GM21381 (cell line): ENCODE measurements at regions not wholly inside any gene's neighbourhood (a gene's known extent, or its start where the extent isn't known, plus 50 kb on each side); places are given as distances from the start of the nearest gene placed in this dataset.
"Not testable (repeated sequence)": the region's sequence is repeated elsewhere in the genome, so short reads cannot be mapped to it uniquely, and the experiment has no call there.

Experiments used
- ATAC-seq: cut with Tn5 transposase; IDR thresholded peaks from one replicate; pipeline ENCODE4 v1.9.1; 2021; ENCODE audit warnings: mild to moderate bottlenecking, moderate library complexity; ENCODE audit not compliant: unreplicated experiment

DNA sequence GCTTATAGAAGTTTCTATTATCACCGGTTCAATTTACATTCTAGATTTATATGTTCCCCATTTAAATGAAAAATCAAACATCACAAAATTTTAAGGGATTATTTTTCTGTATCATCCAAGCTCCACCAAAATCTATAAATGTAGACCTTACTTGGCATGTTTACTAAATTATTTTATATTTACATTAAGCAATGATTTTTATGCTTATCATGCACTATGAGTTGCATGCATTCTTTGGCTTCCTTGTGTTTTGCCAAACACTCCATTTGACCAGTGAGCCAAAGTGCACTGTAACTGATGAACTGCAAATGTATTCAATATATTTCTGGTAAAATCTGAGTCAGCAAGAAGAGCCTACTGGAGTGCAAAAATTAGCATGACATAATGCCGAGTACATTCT, 595.5 kb upstream of the PCDH7 start:
- not testable (repeated sequence) for ATAC-seq

DNA sequence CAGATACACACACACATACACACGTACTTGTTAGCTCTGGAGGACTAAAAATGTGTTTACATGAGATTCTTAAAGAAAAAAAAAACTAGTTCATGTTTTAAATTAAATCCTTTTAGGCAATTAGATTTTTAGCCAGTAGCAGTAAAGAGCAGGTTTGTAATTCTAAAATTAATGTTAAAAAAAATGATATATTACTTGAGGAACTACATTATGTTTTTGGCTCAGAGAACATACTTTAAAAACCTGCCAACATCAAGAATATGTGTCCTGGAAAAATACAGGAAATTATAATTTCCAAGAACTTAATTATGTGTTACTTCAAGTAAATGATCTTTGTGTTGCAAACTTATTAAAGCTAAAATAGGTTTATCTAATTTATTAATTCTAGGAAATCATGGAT, 594.3 kb upstream of the PCDH7 start:
- ATAC-seq, result no peak

DNA sequence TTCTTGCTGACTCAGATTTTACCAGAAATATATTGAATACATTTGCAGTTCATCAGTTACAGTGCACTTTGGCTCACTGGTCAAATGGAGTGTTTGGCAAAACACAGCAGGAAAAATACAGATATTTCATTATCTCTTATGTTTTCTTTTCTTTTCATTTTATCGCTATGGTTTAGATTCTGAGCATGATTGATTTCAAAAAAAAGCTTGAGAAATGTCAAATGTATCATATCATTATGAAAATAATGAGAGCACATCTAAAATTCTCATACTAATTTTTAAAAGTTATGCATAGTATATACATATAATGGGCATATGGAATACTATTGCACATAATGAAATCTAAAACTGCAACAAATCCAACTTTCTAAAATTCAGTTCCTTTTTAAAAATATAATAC, 593.8 kb upstream of the PCDH7 start:
- no peak for ATAC-seq

DNA sequence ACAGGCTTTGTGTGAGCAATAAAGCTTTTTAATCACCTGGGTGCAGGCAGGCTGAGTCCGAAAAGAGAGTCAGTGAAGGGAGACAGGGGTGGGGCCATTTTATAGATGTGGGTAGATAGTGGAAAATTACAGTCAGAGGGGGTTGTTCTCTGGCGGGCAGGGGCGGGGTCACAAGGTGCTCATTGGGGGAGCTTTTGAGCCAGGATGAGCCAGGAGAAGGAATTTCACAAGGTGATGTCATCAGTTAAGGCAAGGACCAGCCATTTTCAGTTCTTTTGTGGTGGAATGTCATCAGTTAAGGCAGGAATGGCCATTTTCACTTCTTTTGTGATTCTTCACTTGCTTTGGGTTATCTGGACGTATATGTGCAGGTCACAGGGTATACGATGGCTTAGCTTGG, 571.3 kb upstream of the PCDH7 start:
- not testable (repeated sequence) for ATAC-seq

DNA sequence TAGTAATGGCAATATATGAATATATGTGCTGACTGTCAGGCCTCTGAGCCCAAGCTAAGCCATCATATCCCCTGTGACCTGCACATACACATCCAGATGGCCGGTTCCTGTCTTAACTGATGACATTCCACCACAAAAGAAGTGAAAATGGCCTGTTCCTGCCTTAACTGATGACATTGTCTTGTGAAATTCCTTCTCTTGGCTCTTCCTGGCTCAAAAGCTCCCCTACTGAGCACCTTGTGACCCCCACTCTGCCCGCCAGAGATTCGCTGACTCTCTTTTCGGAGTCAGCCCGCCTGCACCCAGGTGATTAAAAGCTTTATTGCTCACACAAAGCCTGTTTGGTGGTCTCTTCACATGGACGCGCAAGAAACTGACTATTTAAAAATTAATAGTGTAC, 570.6 kb upstream of the PCDH7 start:
- not testable (repeated sequence) for ATAC-seq

DNA sequence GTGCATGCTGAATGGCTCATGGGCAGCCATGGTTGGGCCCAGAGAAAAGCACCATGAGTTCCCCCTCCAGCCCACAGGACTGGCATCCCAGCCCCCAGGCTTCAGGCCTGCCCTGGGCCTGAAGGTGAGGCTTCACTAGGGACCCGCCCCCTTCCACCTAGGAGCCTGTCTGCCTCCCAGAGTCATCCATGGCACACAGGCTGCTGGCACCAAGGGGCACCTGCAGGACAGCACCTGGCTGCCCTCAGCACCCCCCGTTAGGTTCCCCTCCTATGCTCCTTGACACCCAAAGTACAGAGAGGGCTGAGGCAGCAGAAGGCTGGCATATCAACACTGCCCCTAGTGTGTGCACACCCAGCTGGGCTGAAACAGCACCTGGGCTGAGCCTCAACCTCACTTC, 566.7 kb upstream of the PCDH7 start:
- no peak for ATAC-seq

DNA sequence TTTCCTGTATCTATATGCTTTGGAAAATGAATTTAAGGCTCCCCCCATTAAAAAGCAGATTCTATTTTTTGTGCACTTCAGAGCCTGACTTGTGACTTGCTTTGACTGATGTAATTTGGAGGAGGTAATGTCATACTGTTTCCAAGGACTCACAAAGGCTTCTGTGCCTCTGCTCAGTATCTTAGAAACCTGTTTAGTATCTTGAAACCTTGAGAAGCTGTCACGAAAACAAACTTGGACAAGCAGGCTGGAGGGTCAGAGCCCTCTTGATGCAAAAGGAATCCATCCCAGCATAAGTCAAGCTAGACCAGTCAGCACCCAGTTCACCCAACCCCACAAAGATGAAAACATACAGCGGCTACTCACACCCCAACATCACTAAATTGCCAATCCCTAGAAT, 560.0 kb upstream of the PCDH7 start:
- no peak for ATAC-seq

DNA sequence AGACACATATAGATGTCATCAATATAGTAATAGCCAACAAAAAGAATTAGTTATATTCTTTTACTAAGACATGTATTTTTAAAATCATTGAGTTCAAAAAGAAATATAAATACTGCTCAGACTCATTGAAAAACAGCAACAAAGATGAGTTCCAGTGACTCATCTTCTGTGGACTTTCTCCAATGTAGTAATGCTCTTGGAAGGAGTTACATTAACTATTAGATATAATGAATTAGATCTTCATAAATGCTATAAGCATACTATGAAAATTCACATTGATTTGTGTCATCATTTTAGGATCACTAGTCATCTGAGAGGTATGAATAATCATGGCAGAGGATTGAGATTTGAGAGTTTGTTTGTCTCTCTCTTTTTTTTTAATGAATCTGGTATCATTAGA, 547.8 kb upstream of the PCDH7 start:
- no peak for ATAC-seq

DNA sequence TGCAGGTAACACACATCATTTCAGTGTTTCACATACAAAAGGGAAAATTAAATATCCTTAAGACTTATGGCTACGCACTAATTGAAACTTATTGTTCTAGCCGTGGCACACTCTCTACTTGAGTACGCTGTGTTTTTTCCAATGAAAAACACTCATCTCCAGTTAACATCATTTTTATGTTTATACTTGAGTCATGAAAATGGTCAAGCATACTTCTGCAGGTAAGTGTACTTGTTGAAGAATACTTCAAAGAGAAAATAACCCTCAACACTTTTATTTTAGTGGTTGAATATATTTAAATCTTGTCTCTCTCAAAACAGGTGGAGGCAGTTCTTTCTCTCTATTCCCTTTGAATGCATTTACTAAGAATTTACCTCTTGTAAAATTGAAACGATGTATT, 538.7 kb upstream of the PCDH7 start:
- no peak for ATAC-seq

DNA sequence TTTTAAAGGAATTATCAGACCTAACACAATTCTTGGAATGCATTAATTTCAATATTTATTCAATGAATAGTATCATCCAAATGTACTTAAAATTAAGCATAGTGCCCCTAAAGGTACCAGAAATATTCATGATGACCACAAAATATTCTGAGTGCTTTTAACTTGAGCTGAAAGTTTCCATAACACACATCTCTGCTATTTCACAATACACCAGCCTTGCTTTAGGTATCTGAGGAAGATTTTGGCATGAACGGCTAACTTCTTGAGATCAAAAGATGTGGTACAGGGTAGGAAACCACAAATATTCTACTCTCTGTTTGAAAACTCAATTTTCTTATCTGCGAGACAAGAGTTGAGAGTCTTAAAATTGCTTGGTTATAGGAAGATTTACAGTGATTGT, 538.3 kb upstream of the PCDH7 start:
- ATAC-seq, result no peak

DNA sequence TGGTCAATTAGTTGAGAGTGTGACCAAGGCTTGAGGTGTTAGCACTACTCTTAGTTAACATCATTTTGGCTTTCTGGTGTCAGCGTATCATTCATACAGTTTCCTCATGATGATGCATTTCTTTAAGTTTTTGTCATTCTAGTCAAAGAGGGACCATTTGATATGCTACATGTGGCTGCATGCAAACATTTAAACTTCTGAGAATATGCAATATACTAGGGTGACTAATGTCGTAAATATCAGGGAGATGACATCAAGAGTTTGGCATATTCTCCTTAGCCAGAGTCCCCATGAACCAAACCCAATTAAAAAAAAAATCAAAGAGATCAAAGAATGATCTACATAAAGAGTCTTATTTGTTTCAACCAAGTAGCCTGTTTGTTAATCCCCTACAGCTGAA, 537.4 kb upstream of the PCDH7 start:
- no peak for ATAC-seq

DNA sequence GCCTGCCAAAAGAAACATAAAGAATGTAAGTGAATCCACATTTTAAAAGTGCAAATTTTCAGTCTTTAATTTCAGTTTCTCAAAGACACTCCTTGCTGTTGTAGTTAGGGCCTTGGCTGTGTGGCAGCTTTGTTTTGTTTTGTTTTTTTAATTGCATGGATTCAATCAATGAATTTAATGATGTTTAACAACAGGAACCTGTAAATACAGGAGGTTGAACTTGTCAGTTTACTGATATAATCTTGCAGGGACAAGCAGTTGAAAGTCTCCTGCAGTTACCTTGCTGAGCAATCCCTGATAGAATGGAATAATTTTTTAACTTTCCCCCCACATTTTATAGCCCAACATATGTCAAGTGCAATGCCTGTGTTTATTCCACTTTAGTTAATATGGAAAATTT, 528.3 kb upstream of the PCDH7 start:
- no peak for ATAC-seq

DNA sequence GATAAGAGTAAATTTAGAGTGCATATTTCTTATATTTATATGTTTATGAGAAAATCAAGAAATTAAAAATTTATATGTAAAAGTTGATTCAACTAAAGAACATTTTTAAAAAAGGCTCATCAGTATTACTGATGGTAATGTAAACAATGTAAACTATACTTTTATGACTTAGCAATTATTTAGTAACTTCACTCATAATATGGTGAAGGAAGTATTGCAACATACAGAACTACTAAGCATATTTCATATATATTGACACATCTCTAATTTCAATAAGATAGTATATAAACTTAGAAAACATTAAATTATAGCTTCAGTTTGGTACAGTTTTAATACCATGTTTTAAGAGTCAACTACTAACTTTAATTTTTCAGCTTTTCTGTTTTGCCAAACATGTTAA, 512.8 kb upstream of the PCDH7 start:
- ATAC-seq, result no peak

DNA sequence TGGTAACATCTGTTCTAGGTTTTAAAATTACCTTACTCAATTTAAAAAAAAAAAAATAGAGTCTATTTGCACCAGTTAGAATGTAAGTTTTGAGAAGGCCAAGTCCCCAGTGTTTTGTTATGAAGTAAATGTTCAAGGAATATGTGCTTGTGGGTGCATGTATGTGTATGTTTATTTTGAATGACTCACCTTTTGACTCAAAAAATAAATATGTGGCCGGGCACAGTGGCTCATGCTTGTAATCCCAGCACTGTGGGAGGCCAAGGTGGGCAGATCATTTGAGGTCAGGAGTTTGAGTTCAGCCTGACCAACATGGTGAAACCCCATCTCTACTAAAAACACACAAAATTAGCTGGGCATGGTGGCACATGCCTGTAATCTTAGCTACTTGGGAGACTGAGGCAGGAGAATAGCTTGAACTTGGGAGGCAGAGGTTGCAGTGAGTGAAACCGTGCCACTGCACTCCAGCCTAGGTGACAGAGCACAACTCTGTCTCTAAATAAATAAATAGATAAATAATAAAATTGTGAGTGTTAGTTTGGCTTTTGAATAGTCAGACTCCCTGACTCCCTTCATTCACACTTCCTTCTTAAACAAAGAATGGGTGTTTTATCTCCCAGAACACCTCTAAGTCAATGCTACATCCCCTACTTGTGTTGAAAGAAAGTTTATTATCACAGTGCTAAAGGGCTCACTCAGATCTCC, 511.3 kb upstream of the PCDH7 start:
- ATAC-seq, result no peak

DNA sequence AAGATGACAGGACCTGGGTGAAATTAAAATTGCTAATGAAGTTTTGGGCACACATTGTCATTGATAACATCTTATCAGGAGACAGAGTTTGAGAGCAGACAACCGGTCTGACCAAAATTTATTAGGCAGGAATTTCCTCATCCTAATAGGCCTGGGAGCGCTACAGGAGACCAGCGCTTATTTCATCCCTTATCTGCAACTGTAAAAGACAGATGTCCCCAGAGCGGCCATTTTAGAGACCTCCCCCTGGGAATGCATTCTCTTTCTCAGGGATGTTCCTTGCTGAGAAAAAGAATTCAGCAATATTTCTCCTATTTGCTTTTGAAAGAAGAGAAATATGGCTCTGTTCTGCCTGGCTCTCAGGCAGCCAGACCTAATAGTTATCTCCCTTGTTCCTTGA, 504.2 kb upstream of the PCDH7 start:
- not testable (repeated sequence) for ATAC-seq

DNA sequence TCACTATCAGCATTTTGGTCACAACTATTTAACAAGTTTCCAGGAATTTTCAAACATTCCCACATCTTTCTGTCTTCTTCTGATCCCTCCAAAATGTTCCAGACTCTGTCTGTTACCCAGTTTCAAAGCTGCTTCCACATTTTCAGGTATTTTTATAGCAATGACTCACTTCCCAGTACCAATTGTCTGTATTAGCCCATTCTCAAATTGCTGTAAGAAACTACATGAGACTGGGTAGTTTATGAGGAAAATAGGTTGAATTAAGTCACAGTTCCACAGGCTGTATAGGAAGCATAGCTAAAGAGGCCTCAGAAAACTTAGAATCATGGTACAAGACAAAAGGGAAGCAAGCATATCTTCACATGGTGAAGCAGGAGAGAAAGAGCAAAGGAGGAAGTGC, 475.0 kb upstream of the PCDH7 start:
- ATAC-seq, result no peak

DNA sequence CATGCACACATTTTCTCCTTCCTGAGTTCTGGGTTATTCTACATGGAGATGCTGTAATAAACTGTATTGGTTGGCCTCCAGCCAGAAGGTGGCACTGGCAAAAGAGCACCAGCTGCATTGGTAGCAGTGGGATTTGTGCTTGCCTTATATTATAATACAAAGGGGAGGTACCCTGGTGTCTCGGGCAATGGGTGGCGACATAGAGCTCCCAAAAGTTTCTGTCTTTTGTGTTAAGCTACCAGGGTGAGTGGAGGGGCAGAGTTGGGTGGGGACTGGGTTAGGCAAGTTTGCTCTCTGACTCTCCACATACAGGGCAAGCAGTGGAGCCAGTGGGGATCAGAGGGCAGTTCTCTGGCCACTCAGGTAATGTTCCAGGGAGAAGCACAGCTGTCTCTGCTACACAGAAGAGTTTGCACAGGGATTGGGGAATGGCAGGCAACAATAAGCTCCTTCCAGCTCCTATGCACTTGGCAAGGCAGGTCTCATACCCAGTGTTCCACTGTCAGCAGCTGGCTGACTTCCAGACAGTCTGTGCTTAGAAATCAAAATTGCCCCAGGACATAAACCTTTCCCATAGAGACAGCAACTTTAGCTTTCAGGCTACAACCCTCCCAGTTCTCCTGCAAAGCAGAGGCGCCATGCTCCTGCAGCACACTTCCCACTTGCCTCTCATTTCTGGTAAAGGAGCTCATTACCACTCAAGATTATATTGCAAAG, 463.9 kb upstream of the PCDH7 start:
- no peak for ATAC-seq

DNA sequence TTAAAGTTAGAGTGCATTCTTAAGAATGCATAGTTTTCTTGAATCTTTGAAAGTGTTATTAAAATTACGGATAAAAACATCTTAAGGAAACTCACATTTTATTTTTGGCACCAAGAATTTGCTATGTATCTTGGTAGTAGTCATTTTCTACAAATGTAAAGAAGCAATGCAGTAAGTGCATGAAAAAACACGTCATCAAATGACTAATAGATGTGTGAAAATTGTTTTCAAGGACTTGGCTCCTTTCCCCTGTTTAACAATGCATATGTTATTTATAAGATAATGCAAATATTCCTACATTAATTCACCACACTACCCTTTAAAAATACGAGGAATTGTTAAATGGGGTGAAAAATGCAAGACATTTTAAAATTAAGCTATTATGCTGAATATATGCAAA, 461.2 kb upstream of the PCDH7 start:
- ATAC-seq, result no peak

DNA sequence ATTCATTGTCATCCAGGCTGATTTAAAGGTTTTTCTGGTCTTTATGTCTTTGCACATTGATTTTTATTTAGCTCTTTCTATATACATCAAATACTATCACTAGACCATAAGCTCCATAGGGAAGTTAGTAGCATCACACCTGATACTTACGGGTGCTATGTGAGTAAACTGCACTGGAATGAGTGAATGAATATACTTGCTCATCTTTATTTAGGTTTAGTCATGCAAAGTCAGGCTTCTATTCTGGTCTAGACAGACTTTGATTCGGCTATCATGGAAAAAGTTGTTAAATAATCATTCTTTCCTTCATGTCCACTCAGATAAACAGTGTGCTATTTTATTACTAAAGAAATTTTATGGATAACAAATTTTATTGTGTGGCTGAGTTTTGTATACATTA, 457.8 kb upstream of the PCDH7 start:
- no peak for ATAC-seq

DNA sequence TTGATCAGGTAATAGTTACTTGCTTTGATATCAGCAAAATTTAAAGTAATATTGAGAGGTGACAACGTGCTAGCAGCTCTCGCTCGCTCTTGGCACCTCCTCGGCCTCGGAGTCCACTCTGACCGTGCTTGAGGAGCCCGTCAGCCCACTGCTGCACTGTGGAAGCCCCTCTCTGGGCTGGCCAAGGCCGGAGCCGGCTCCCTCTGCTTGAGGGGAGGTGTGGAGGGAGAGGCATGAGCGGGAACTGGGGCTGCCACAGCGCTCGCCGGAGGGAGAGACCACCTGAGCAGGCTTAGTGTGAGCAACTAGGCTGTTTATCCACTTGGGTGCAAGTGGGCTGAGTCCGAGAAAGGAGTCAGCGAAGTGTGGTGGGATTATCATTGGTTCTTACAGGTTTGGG, 455.7 kb upstream of the PCDH7 start:
- no peak for ATAC-seq

DNA sequence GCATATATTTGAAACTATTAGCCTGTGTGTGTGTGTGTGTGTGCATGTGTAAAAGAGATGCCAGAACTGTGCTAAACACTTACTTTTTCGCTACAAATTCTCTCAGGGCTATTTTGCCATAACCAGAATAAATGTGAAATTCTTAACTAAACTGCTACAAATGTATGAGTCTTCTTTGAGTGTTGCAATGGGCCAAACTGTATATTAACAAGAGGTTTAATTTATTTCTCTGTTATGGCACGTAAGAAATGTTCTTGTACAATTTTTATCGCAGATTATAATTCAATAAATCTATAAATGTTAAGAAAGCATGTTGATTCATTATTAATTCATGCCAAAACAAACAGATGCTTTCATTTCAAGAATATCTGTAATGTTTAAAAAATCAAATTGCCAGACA, 454.5 kb upstream of the PCDH7 start:
- no peak for ATAC-seq

DNA sequence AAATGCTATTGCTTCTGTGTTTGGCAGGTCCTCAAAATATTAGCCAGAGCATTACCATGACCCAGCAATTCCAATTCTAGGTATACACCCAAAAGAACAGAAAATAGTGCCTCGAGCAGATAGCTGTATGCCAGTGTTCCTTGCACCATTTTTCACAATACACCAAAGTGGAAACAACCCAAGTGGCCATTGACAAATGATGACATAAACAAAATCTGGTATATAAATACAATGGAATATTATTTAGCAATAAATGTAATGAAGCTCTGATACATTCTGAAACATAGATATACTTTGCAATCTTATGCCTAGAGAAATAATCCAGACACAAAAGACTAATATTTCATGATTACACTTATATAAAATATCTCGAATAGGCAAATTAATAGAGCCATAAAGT, 451.8 kb upstream of the PCDH7 start:
- ATAC-seq, result no peak

DNA sequence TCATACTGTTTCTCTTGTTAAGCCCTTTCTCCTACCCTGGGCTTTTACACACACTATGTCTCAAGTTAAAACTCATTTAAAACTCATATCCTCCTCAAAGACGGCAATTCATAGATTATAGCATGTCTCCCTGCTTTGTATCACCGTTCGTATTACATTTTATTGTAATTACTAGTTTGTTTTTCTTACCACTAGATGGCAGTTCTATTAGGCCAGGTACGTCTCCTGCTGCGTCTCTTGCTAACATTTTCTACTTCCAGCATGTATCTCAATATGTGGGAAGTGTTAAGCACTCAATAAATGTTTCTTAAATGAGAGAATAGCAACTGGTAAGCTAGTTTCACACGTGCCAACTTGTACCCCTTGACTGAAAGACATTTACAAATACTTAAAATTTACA, 450.3 kb upstream of the PCDH7 start:
- no peak for ATAC-seq
